GM12891 (cell line): ENCODE measurements at regions not wholly inside any gene's neighbourhood (a gene's known extent, or its start where the extent isn't known, plus 50 kb on each side); places are given as distances from the start of the nearest gene placed in this dataset.

Experiments
- POLR2A ChIP-seq: IDR thresholded peaks from 2 replicates; pipeline ENCODE4 v1.6.1; 2011; ENCODE audit warnings: low read depth, low read length, control low read depth
- POLR2AphosphoS5 ChIP-seq: IDR thresholded peaks from 2 replicates; pipeline ENCODE4 v1.6.1; 2011; ENCODE audit warnings: low read depth, low read length, control low read depth
- SPI1 ChIP-seq: IDR thresholded peaks from 2 replicates; pipeline ENCODE4 v1.6.1; 2011; ENCODE audit warnings: low read depth, low read length, control low read depth
- TAF1 ChIP-seq: IDR thresholded peaks from 2 replicates; pipeline ENCODE4 v1.6.1; 2011; ENCODE audit warnings: low read depth, low read length, control low read depth

DNA sequence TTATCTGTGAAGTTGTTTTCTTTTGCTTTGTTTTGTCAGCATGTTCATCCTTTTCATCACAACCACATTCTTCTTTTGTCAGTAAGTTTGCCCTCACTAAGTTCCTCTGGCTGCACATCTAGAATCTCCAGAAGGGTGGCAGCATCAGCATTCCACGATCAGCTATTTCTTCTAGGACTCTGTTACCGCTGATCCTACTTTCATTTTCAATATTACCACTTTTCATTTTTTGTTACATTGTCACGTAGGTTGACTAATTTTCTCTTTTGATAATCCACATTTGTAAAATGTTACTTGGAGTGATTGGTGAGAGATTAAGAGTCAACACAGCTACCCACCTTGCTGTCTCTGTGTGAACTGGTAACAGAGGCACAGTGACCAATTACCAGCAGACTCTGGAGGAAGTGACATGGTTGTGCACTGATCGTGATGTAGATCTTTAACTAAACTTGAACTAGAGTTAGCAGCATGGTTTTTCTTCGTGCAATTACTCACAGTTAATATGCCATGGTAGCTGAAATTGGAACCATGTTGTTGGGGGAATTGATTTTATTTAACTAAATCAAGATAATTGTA, 307.9 kb upstream of the SLC35B3 start:
- TF ChIP-seq POLR2A (no peak), POLR2AphosphoS5 (no peak), SPI1 (no peak), TAF1 (no peak)
